NCI-H748 treated with DMSO at 0.1 percent for 48 hours (cell line): ENCODE measurements at regions not wholly inside any gene's neighbourhood (a gene's known extent, or its start where the extent isn't known, plus 50 kb on each side); places are given as distances from the start of the nearest gene placed in this dataset.
"Not testable (repeated sequence)": the region's sequence is repeated elsewhere in the genome, so short reads cannot be mapped to it uniquely, and the experiment has no call there.

Experiments used
- DNase-seq: peaks from one replicate; lab custom pipeline; 2025; lab: John Stamatoyannopoulos, UW

DNA sequence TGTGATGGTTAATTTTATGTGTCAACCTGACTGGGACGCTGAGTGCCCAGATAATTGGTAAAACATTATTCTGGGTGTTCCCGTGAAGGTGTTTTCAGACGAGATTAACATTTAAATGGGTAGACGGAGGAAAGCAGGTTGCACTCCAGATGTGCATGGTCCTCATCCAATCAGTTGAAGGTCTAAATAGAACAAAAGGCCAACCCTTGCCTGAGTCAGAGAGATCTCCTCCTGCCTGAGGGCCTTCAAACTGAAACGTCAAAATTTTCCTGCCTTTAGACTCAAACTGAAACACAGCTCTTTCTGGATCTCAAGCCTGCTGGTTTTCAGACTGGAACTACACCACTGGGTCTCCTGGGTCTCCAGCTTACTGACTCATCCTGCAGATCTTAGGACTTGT is 73.5 kb downstream of the NPIPA8 start:
- not testable (repeated sequence) for DNase-seq

- not testable (repeated sequence) for DNase-seq
Measured at GRCh38 chr16:18261848-18262247, 74.7 kb downstream of the NPIPA8 start.

DNA sequence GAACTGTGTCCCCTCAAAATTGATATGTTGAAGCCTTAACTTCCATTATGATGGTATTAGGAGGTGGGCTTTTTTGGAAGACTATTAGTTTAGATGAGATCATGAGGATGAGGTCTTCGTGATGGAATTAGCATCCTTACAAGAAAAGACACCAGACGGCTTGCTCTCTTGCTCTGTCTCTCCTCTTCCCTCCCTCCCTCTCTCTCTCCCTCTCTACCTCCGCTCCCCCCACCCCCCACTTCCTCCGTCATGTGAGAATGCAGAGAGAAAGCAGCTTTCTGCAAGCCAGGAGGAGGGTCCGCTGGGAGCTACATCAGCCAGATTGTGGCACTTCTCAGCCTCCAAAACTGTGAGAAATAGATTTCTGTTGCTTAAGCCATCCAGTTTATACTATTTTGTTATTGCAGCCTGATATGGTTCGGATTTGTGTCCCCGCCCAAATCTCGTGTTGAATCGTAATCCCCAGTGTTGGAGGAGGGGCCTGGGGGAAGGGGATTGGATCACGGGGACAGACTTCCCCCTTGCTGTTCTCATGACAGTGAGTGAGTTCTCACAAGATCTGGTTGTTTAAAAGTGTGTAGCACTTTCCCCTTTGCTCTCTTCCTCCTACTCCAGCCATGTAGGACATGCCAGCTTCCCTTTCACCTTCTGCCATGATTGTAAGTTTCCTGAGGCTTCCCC is 76.9 kb downstream of the NPIPA8 start:
- DNase-seq = not testable (repeated sequence)

DNA sequence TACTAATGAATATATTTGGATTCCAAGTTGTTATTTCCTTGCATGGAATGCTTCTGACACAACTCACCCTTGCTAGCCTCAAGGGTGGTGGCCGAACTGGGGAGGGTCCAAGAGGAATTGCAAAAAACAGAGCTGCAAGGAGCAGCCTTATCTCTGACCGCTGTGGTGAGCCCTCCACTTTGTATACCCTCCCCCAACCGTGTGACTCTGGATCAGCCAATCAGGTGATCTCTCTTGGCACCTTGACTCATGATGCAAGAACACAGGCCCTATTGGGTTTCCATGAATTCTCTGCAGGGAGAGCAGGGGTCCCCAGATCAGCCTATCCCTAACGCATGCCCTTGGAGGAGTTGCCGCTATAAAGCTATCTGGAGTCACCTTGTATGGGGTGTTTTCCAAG is 83.6 kb downstream of the NPIPA8 start:
- DNase-seq = not testable (repeated sequence)

DNA sequence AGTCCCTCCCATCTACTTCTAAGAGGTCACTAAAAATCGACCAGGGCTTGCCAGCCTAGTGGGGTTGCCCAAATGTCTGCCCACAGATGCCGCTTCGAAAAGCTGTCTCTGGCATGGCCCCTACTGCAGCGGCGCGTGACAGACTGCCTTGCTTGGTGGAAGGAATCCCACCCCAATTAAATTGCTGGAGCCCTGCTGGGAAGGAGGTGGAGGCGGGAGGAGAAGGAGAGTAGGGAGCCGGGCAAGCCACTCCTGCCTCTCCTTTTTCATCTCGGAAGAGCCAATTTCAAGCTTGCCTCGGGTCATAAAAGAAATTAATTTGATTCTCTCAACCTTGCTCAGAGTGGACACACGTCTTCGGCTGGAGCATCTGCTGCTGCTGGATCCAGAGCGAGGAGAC is 106.0 kb downstream of the NPIPA8 start:
- DNase-seq = not testable (repeated sequence)

GRCh38 chr16:18222054-18223009 is 114.2 kb downstream of the NPIPA8 start:
- DNase-seq = not testable (repeated sequence)

DNA sequence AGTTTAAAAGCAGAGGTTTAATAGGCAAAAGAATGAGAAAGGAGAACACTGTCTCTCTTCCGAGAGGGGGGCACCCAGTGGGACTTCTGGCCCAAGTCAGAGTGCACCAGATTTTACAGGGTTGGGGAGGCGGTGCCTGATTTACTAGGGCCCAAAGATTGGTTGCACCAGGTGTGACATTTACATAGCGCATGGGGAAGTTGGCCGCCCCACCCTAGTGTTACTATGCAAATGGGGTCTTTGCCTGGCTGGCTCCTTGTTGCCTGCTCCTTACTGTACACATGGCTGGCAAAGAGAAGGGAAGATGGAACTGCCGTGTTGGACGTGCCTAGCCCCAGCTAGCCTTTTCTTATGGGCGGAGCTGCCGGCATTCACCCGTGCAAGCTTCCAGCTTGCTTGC is 118.8 kb downstream of the NPIPA8 start:
- DNase-seq = not testable (repeated sequence)

GRCh38 chr16:18216814-18217213 is 119.7 kb downstream of the NPIPA8 start:
- DNase-seq = not testable (repeated sequence)

GRCh38 chr16:18213810-18214209 is 122.7 kb downstream of the NPIPA8 start:
- DNase-seq = not testable (repeated sequence)

- DNase-seq = not testable (repeated sequence)
Measured at GRCh38 chr16:18211505-18211904, 125.0 kb downstream of the NPIPA8 start.

- DNase-seq = not testable (repeated sequence)
Measured at GRCh38 chr16:18204786-18205185, 131.8 kb downstream of the NPIPA8 start.

DNA sequence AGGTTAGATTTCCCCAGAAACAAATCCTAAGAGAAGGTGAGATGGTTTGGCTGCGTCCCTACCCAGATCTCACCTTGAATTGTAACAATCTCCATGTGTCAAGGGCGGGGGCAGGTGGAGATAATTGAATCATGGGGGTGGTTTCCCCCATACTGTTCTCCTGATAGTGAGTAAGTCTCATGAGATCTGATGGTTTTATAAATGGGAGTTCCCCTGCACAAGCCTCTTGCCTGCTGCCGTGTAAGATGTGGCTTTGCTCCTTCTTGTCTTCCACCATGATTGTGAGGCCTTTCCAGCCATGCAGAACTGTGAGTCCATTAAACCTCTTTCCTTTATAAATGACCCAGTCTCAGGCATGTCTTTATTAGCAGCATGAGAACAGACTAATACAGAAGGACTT is 132.2 kb downstream of the NPIPA8 start:
- not testable (repeated sequence) for DNase-seq

DNA sequence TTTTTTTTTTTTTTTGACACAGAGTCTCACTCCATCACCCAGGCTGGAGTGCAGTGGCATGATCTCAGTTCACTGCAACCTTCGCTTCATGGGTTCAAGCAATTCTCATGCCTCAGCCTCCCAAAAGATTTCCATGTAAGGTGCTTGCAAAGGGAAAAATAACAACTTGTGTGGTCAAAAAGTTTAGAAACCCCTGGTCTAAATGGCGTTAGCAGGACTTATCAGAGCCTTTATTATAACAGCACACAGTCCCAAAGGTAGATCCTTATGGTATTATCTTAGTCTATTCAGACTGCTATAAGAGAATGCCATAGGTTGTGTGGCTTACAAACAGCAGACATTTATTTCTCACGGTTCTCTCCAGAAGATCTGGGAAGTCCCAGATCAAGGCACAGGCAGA is 135.0 kb downstream of the NPIPA8 start:
- DNase-seq = not testable (repeated sequence)

- not testable (repeated sequence) for DNase-seq
Measured at GRCh38 chr16:18192389-18192788, 144.1 kb downstream of the NPIPA8 start.

- not testable (repeated sequence) for DNase-seq
Measured at GRCh38 chr16:18190179-18190578, 146.4 kb downstream of the NPIPA8 start.

DNA sequence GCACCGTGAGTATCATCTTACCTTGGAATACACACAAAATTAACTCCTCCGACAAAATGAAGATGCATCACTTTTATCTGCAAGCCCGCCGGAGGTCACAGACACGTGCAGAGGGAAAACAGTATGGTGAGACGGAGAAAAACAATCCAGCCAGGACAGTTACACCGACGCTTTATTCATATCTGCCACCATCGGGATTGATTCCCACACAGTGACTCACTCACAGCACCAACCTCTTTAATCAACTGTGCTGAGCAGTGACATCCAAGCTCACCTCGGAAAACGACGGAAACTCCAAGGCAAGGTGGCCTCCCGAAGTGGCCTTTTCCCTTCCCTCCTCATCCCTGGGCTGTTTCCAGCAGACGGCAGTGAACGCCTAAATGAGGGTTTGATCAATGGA is 151.8 kb downstream of the NPIPA8 start:
- DNase-seq = not testable (repeated sequence)

GRCh38 chr16:18181028-18181427 is 155.5 kb downstream of the NPIPA8 start:
- not testable (repeated sequence) for DNase-seq

DNA sequence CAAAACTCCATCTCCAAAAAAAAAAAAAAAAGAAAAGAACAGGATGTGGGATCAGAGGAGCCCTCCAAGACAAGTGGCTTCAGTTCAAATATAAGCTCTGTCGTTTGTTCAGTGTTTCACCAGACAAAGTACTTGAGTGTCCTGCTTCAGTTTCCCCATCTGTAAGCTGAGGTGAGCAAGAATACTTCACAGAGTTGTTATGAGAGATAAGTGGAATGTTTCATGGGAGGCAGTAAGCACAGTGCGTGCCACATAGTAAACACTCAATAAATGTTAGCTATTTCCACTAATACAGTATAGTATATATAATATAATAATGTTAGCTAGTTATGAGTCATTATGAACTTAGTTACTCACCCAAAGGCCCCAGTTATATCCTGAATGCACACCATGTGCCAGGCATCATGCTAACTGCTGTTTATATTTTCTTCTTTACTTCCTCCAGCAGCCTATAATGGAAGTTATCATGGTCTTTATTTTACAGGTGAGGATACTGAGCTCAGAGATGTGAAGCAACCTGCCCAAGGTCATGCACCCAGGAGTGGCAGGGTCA is 162.5 kb downstream of the NPIPA8 start:
- DNase-seq = not testable (repeated sequence)

- not testable (repeated sequence) for DNase-seq
Measured at GRCh38 chr16:18162293-18162692, 174.2 kb downstream of the NPIPA8 start.

- DNase-seq = not testable (repeated sequence)
Measured at GRCh38 chr16:18161224-18161623, 175.3 kb downstream of the NPIPA8 start.

GRCh38 chr16:18159185-18159584 is 177.4 kb downstream of the NPIPA8 start:
- not testable (repeated sequence) for DNase-seq

DNA sequence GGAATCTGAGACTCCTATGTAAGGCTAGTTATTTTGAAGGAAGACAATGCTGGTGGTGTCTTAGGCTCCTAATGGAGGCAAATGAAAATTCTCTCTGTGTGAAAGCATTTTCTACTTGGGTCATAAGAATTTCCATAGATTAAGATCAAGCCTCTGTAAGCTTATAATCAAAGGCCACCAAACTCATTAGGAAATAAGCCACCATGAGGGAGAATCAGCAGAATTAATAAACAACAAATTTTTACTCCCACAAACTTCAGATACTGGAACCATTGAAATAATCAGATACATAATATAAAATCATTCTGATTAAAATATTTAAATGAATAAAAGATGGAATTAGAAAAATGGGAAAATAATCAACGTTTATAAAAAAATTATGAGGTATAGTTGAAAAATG is 178.7 kb downstream of the NPIPA8 start:
- DNase-seq = not testable (repeated sequence)
